ENCODE measurements at regions not wholly inside any gene's neighbourhood (a gene's known extent, or its start where the extent isn't known, plus 50 kb on each side); places are given as distances from the start of the nearest gene placed in this dataset.
"Not testable (repeated sequence)": the region's sequence is repeated elsewhere in the genome, so short reads cannot be mapped to it uniquely, and the experiment has no call there.

GRCh38 chr2:89027115-89027514 is 335.6 kb downstream of the RPIA start:
- BruUV-seq (replicated peaks); H3K4me1 ChIP-seq (ENCODE audit: control insufficient read depth, insufficient read depth, low read length); H3K36me3 ChIP-seq (ENCODE audit: control insufficient read depth in 2 of 2, insufficient read depth in 2 of 2, low read length in 1 of 2); FAIRE-seq; POLR2A ChIA-PET; H3K27ac ChIP-seq (ENCODE audit: control insufficient read depth, insufficient read depth); H3K4me3 ChIP-seq; H3K9me3 ChIP-seq (replicated peaks; ENCODE audit: control insufficient read depth, insufficient read depth, low read length); intact Hi-C loops (cut with micrococcal nuclease; ENCODE audit: unreplicated experiment); H3K9ac ChIP-seq (ENCODE audit: control insufficient read depth, insufficient read depth, low read length); H3K4me2 ChIP-seq (ENCODE audit: control insufficient read depth, insufficient read depth); DNase-seq (ENCODE audit: low read depth, low spot score); H3K27me3 ChIP-seq (replicated peaks in 1 of 2; ENCODE audit: control insufficient read depth in 2 of 2, insufficient read depth in 2 of 2, low read length in 1 of 2); SMC1A ChIA-PET (ENCODE audit: uncharacterized antibody, unreplicated experiment); H4K20me1 ChIP-seq (ENCODE audit: control insufficient read depth, insufficient read depth); H2AFZ ChIP-seq (ENCODE audit: control insufficient read depth, low read depth, low read length); ATAC-seq; CTCF ChIA-PET; RAD21 ChIA-PET (ENCODE audit: unreplicated experiment); H3K79me2 ChIP-seq (ENCODE audit: control insufficient read depth, insufficient read depth, low read length): not testable (repeated sequence)
- WGBS (ENCODE audit: insufficient coverage, insufficient replicate concordance, low lambda C conversion rate, missing lambda C conversion rate) = 42% methylated on average over 2 of the region's 2 CpGs
- in situ Hi-C loops (cut with MboI) = loop anchor here (25.0 kb wide), 1 partner anchor 1160 kb away; no protein-coding TSS in a partner anchor

GRCh38 chr2:89027536-89027935 is 336.1 kb downstream of the RPIA start:
- H3K79me2 ChIP-seq (ENCODE audit: control insufficient read depth, insufficient read depth, low read length); POLR2A ChIA-PET; H3K9me3 ChIP-seq (replicated peaks; ENCODE audit: control insufficient read depth, insufficient read depth, low read length); FAIRE-seq; RAD21 ChIA-PET (ENCODE audit: unreplicated experiment); H4K20me1 ChIP-seq (ENCODE audit: control insufficient read depth, insufficient read depth); H3K4me1 ChIP-seq (ENCODE audit: control insufficient read depth, insufficient read depth, low read length); H3K4me2 ChIP-seq (ENCODE audit: control insufficient read depth, insufficient read depth); H3K4me3 ChIP-seq; H3K9ac ChIP-seq (ENCODE audit: control insufficient read depth, insufficient read depth, low read length); intact Hi-C loops (cut with micrococcal nuclease; ENCODE audit: unreplicated experiment); H2AFZ ChIP-seq (ENCODE audit: control insufficient read depth, low read depth, low read length); BruUV-seq (replicated peaks); H3K27ac ChIP-seq (ENCODE audit: control insufficient read depth, insufficient read depth); H3K27me3 ChIP-seq (replicated peaks in 1 of 2; ENCODE audit: control insufficient read depth in 2 of 2, insufficient read depth in 2 of 2, low read length in 1 of 2); DNase-seq (ENCODE audit: low read depth, low spot score); H3K36me3 ChIP-seq (ENCODE audit: control insufficient read depth in 2 of 2, insufficient read depth in 2 of 2, low read length in 1 of 2); SMC1A ChIA-PET (ENCODE audit: uncharacterized antibody, unreplicated experiment); CTCF ChIA-PET; ATAC-seq: not testable (repeated sequence)
- in situ Hi-C loops (cut with MboI) = loop anchor here (25.0 kb wide), 1 partner anchor 1160 kb away; no protein-coding TSS in a partner anchor
- WGBS (ENCODE audit: insufficient coverage, insufficient replicate concordance, low lambda C conversion rate, missing lambda C conversion rate) = 80% methylated on average over 1 of the region's 1 CpG

GRCh38 chr2:89029257-89029656 is 337.8 kb downstream of the RPIA start:
- H3K4me1 ChIP-seq (ENCODE audit: control insufficient read depth, insufficient read depth, low read length); RAD21 ChIA-PET (ENCODE audit: unreplicated experiment); H3K9ac ChIP-seq (ENCODE audit: control insufficient read depth, insufficient read depth, low read length); SMC1A ChIA-PET (ENCODE audit: uncharacterized antibody, unreplicated experiment); POLR2A ChIA-PET; H3K4me2 ChIP-seq (ENCODE audit: control insufficient read depth, insufficient read depth); H3K79me2 ChIP-seq (ENCODE audit: control insufficient read depth, insufficient read depth, low read length); H3K27me3 ChIP-seq (replicated peaks in 1 of 2; ENCODE audit: control insufficient read depth in 2 of 2, insufficient read depth in 2 of 2, low read length in 1 of 2); H3K27ac ChIP-seq (ENCODE audit: control insufficient read depth, insufficient read depth); H3K4me3 ChIP-seq; BruUV-seq (replicated peaks); H2AFZ ChIP-seq (ENCODE audit: control insufficient read depth, low read depth, low read length); ATAC-seq; DNase-seq (ENCODE audit: low read depth, low spot score); H3K9me3 ChIP-seq (replicated peaks; ENCODE audit: control insufficient read depth, insufficient read depth, low read length); intact Hi-C loops (cut with micrococcal nuclease; ENCODE audit: unreplicated experiment); H4K20me1 ChIP-seq (ENCODE audit: control insufficient read depth, insufficient read depth); FAIRE-seq; CTCF ChIA-PET; H3K36me3 ChIP-seq (ENCODE audit: control insufficient read depth in 2 of 2, insufficient read depth in 2 of 2, low read length in 1 of 2): not testable (repeated sequence)
- in situ Hi-C loops (cut with MboI) = loop anchor here (25.0 kb wide), 1 partner anchor 1158 kb away; no protein-coding TSS in a partner anchor
- 0% methylated on average over 1 of the region's 4 CpGs for WGBS (ENCODE audit: insufficient coverage, insufficient replicate concordance, low lambda C conversion rate, missing lambda C conversion rate)
